ENCODE measurements at regions not wholly inside any gene's neighbourhood (a gene's known extent, or its start where the extent isn't known, plus 50 kb on each side); places are given as distances from the start of the nearest gene placed in this dataset.

DNA sequence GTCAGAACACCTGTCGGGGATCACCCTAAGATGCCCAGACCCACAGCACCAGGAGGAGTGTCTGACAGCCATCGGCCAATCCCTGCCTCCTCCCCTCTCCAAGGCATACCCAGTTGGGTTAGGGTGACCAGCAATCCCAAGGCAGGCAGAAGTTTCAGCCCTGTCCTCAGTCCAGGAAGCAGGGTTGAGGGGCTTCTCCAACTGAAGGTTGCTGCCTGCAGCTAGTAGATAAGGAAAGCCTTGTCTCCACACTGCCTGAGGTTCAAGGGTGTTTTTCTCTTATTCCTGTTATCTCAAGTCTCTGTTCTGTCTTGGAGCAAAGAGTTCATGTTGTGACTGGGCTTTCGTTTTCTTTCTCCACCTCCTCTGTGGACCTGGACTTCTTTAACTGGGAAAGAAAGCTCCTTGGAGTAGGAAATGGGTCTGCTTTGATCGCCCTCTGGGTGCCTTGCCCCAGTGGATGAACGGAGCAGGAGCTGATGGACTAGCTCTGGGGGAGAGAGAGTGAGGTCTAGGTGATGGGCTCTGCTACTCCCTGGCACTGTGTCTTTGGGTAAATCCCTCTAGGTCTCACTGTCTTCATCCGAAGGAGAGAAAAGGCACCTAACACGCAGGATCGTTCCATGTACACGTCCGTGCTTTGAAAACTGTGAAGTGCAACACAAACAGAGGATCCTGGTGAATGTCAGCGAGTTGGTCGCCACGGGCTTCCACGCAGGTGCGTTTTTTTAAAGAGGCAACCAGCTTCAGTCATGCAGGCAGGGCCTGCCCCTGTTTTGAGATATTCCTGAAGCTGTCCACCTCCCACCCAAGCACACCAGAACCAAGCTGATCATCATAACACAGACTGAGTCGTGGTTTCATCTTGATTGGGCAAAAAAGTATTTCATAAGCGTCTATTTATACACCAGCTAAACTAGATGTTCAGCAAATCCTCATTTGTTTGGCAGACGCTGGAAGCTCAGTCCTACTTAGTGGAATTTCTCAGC lies 52.5 kb upstream of the FOXN3 start:
- TF ChIP-seq, protein P1, sequence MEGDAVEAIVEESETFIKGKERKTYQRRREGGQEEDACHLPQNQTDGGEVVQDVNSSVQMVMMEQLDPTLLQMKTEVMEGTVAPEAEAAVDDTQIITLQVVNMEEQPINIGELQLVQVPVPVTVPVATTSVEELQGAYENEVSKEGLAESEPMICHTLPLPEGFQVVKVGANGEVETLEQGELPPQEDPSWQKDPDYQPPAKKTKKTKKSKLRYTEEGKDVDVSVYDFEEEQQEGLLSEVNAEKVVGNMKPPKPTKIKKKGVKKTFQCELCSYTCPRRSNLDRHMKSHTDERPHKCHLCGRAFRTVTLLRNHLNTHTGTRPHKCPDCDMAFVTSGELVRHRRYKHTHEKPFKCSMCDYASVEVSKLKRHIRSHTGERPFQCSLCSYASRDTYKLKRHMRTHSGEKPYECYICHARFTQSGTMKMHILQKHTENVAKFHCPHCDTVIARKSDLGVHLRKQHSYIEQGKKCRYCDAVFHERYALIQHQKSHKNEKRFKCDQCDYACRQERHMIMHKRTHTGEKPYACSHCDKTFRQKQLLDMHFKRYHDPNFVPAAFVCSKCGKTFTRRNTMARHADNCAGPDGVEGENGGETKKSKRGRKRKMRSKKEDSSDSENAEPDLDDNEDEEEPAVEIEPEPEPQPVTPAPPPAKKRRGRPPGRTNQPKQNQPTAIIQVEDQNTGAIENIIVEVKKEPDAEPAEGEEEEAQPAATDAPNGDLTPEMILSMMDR (IDR thresholded peaks at IDR 0.05; ENCODE audit: insufficient read depth, low read depth, low read length) = no peak
- no peak for TF ChIP-seq EZH2 (IDR thresholded peaks at IDR 0.05; ENCODE audit: insufficient read depth, low read length)
